ENCODE measurements at regions not wholly inside any gene's neighbourhood (a gene's known extent, or its start where the extent isn't known, plus 50 kb on each side); places are given as distances from the start of the nearest gene placed in this dataset.

DNA sequence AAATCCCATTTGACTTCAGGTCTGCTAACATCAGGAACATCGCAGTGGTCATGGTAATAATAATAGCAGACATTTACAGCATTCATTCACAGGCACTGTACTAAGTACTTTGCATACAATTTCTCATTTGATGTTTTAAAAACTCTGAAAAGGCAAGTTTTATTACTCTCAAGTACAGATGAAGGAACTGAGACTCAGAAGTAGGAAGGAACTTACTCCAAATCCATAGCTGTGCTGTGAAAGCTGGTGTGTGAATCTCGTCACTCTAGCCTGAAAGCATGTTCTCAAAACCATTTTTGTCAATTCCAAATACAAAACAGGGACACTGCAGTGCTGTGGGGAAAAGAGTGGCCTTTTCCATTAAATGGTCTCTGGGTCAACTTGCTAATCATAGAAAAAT lies 179.9 kb downstream of the FAM43A start:
- TF ChIP-seq TEAD4 (IDR thresholded peaks at IDR 0.05) (no peak), FOXM1 (IDR thresholded peaks at IDR 0.05; ENCODE audit: borderline replicate concordance, low read depth) (no peak), CEBPB (IDR thresholded peaks at IDR 0.05) (no peak), TAF1 (IDR thresholded peaks at IDR 0.05; ENCODE audit: low read depth) (no peak), NFIC (IDR thresholded peaks at IDR 0.05) (no peak), EP300 (IDR thresholded peaks at IDR 0.05; ENCODE audit: borderline replicate concordance) (no peak), EGR1 (IDR thresholded peaks at IDR 0.05) (no peak), ZBTB7A (IDR thresholded peaks at IDR 0.05; ENCODE audit: low read depth) (no peak), RAD21 (IDR thresholded peaks at IDR 0.05; ENCODE audit: low read depth) (no peak), YY1 (IDR thresholded peaks at IDR 0.05; ENCODE audit: low read depth) (no peak), MAX (IDR thresholded peaks at IDR 0.05) (no peak), CREB1 (IDR thresholded peaks at IDR 0.05; ENCODE audit: low read depth) (no peak), TCF12 (IDR thresholded peaks at IDR 0.05; ENCODE audit: low read depth) (no peak), USF1 (IDR thresholded peaks at IDR 0.05) (no peak)
- TF ChIP-seq, protein P1, sequence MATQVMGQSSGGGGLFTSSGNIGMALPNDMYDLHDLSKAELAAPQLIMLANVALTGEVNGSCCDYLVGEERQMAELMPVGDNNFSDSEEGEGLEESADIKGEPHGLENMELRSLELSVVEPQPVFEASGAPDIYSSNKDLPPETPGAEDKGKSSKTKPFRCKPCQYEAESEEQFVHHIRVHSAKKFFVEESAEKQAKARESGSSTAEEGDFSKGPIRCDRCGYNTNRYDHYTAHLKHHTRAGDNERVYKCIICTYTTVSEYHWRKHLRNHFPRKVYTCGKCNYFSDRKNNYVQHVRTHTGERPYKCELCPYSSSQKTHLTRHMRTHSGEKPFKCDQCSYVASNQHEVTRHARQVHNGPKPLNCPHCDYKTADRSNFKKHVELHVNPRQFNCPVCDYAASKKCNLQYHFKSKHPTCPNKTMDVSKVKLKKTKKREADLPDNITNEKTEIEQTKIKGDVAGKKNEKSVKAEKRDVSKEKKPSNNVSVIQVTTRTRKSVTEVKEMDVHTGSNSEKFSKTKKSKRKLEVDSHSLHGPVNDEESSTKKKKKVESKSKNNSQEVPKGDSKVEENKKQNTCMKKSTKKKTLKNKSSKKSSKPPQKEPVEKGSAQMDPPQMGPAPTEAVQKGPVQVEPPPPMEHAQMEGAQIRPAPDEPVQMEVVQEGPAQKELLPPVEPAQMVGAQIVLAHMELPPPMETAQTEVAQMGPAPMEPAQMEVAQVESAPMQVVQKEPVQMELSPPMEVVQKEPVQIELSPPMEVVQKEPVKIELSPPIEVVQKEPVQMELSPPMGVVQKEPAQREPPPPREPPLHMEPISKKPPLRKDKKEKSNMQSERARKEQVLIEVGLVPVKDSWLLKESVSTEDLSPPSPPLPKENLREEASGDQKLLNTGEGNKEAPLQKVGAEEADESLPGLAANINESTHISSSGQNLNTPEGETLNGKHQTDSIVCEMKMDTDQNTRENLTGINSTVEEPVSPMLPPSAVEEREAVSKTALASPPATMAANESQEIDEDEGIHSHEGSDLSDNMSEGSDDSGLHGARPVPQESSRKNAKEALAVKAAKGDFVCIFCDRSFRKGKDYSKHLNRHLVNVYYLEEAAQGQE (IDR thresholded peaks at IDR 0.05; ENCODE audit: low read depth): no peak

GRCh38 chr3:194866236-194866635 lies 180.6 kb downstream of the FAM43A start:
- TF ChIP-seq CEBPB (IDR thresholded peaks at IDR 0.05): no peak

- TF ChIP-seq CREB1 (IDR thresholded peaks at IDR 0.05; ENCODE audit: low read depth) (no peak), TEAD4 (IDR thresholded peaks at IDR 0.05) (no peak), NFIC (IDR thresholded peaks at IDR 0.05) (peak; percentile 42), CEBPB (IDR thresholded peaks at IDR 0.05) (no peak), TAF1 (IDR thresholded peaks at IDR 0.05; ENCODE audit: low read depth) (no peak)
- TF ChIP-seq, protein P1 (IDR thresholded peaks at IDR 0.05; ENCODE audit: low read depth): no peak
These were observed 181.7 kb downstream of the FAM43A start for GRCh38 chr3:194867270-194867983.

- TF ChIP-seq ZBTB7A (IDR thresholded peaks at IDR 0.05; ENCODE audit: low read depth) (no peak), FOXM1 (IDR thresholded peaks at IDR 0.05; ENCODE audit: borderline replicate concordance, low read depth) (no peak), TCF12 (IDR thresholded peaks at IDR 0.05; ENCODE audit: low read depth) (no peak), CREB1 (IDR thresholded peaks at IDR 0.05; ENCODE audit: low read depth) (no peak), CEBPB (IDR thresholded peaks at IDR 0.05) (no peak), YY1 (IDR thresholded peaks at IDR 0.05; ENCODE audit: low read depth) (no peak), TEAD4 (IDR thresholded peaks at IDR 0.05) (no peak), USF1 (IDR thresholded peaks at IDR 0.05) (no peak), RAD21 (IDR thresholded peaks at IDR 0.05; ENCODE audit: low read depth) (no peak), TAF1 (IDR thresholded peaks at IDR 0.05; ENCODE audit: low read depth) (no peak), EP300 (IDR thresholded peaks at IDR 0.05; ENCODE audit: borderline replicate concordance) (no peak), EGR1 (IDR thresholded peaks at IDR 0.05) (no peak), NFIC (IDR thresholded peaks at IDR 0.05) (no peak), MAX (IDR thresholded peaks at IDR 0.05) (no peak)
- TF ChIP-seq, protein P1 (IDR thresholded peaks at IDR 0.05; ENCODE audit: low read depth): no peak
These were observed 183.1 kb downstream of the FAM43A start for GRCh38 chr3:194868831-194869230.
